Natural killer cell (primary cell): ENCODE measurements at regions not wholly inside any gene's neighbourhood (a gene's known extent, or its start where the extent isn't known, plus 50 kb on each side); places are given as distances from the start of the nearest gene placed in this dataset.

ENCODE experiments used
- ATAC-seq, 3 donors: fragments of 150-1000 bp in 2 of 3; fragments of 200-7000 bp in 1 of 3; cut with Tn5 transposase; 1 replicate in 1 of 3; 2 replicates in 2 of 3; pipeline ENCODE4 v1.10.0; 2021; ENCODE audit warnings: mild to moderate bottlenecking in 2 of 3, moderate library complexity in 2 of 3
- DNase-seq, 2 donors: peaks; one replicate each; pipeline versions ENCODE4 v3.0.0 to v3.0.0-alpha.2; 2013 to 2021; ENCODE audit warnings: mixed read lengths in 1 of 2
- H3K27ac ChIP-seq: one replicate; pipeline ENCODE4 v1.5.1; 2013; ENCODE audit warnings: mild to moderate bottlenecking, low read length
- H3K27me3 ChIP-seq: one replicate; pipeline ENCODE4 v1.6.1; 2013; ENCODE audit warnings: low read length; ENCODE audit not compliant: control insufficient read depth, insufficient read depth
- H3K36me3 ChIP-seq: one replicate; pipeline ENCODE4 v1.6.1; 2013; ENCODE audit warnings: low read length; ENCODE audit not compliant: control insufficient read depth, insufficient read depth
- H3K4me1 ChIP-seq: one replicate; pipeline ENCODE4 v1.6.1; 2013; ENCODE audit warnings: low read length; ENCODE audit not compliant: control insufficient read depth, insufficient read depth
- H3K4me3 ChIP-seq: one replicate; pipeline ENCODE4 v1.5.1; 2013; ENCODE audit warnings: low read length
- H3K9me3 ChIP-seq: one replicate; pipeline ENCODE4 v1.6.1; 2013; ENCODE audit warnings: low read length; ENCODE audit not compliant: control insufficient read depth, insufficient read depth
- H3K27ac Mint-ChIP-seq, 2 donors: one replicate each; pipeline ENCODE4 v1.8.0; 2022; ENCODE audit warnings: mild to moderate bottlenecking in 2 of 2, mixed read lengths in 2 of 2, moderate library complexity in 1 of 2
- H3K27me3 Mint-ChIP-seq, 2 donors: one replicate each; pipeline ENCODE4 v1.8.0; 2022; ENCODE audit warnings: low read depth in 2 of 2, mixed read lengths in 2 of 2
- H3K36me3 Mint-ChIP-seq: one replicate; pipeline ENCODE4 v1.8.0; 2022; ENCODE audit warnings: mixed read lengths
- H3K4me1 Mint-ChIP-seq, 2 donors: one replicate each; pipeline ENCODE4 v1.8.0; 2022; ENCODE audit warnings: mixed read lengths in 2 of 2
- H3K4me3 Mint-ChIP-seq: one replicate; pipeline ENCODE4 v1.8.0; 2022; ENCODE audit warnings: mild to moderate bottlenecking, moderate library complexity, mixed read lengths
- H3K9me3 Mint-ChIP-seq, 2 donors: one replicate each; pipeline ENCODE4 v1.8.0; 2022; ENCODE audit warnings: mixed read lengths in 2 of 2
- WGBS: methylation state at CpG from one replicate; pipeline ENCODE4 v1.1.7; 2013; ENCODE audit warnings: missing lambda C conversion rate; ENCODE audit not compliant: insufficient coverage; 5-methylcytosine and 5-hydroxymethylcytosine counted together
- intact Hi-C: fragments of 100-400 bp; cut with micrococcal nuclease; formaldehyde crosslinking; loops from one replicate; pipeline ENCODE4 v1.14.2; 2022
- TF ChIP-seq, protein P1 (sequence below): fragments of 200-600 bp; IDR thresholded peaks from one replicate; pipeline ENCODE4 v1.8.0; 2022; ENCODE audit warnings: antibody characterized with exemption

DNA sequence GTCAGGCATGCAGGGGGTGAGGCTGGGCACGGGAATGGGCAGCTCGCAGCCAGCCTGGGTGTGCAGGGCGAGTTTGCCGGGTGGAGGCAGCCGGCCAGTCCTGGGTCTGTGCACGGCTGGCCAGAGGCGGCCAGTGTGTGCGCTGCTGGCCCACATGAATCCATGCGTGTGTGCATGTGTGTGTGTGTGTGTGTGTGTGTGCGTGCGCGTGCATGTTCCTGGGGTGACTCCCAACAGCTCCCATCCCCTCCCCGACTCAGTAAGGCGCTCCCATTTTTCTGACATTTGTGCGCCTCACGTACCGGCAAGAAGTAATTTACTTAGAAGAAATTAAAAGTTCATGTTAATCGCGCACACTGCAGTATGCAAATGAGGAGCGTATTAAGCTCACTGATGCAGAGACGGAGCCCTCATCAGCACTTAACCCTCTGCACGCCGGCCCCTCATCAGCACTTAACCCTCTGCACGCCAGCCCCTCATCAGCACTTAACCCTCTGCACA is 55.4 kb upstream of the ACSF3 start:
- 66% methylated on average over 21 of the region's 24 CpGs for WGBS
- H3K27ac ChIP-seq, result no peak overlapping the region
- Mint-ChIP-seq H3K36me3 (no peaks in the 10 kb centered on the region), H3K9me3 (no peaks in the 10 kb centered on the region), H3K27ac (no peak overlapping the region), H3K4me1 (no peaks in the 10 kb centered on the region), H3K4me3 (no peak overlapping the region), H3K27me3 (peaks cover 0 to 10% of the 10 kb centered on the region in 2 donors)
- ATAC-seq (no peak), DNase-seq (no peak)
- intact Hi-C loops, result no loop called here
- TF ChIP-seq, protein P1, sequence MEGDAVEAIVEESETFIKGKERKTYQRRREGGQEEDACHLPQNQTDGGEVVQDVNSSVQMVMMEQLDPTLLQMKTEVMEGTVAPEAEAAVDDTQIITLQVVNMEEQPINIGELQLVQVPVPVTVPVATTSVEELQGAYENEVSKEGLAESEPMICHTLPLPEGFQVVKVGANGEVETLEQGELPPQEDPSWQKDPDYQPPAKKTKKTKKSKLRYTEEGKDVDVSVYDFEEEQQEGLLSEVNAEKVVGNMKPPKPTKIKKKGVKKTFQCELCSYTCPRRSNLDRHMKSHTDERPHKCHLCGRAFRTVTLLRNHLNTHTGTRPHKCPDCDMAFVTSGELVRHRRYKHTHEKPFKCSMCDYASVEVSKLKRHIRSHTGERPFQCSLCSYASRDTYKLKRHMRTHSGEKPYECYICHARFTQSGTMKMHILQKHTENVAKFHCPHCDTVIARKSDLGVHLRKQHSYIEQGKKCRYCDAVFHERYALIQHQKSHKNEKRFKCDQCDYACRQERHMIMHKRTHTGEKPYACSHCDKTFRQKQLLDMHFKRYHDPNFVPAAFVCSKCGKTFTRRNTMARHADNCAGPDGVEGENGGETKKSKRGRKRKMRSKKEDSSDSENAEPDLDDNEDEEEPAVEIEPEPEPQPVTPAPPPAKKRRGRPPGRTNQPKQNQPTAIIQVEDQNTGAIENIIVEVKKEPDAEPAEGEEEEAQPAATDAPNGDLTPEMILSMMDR, result no peak
- no peaks in the 10 kb centered on the region for H3K9me3 ChIP-seq
- H3K4me1 ChIP-seq, result peaks cover 2% of the 10 kb centered on the region
- no peaks in the 10 kb centered on the region for H3K27me3 ChIP-seq
- no peaks in the 10 kb centered on the region for H3K36me3 ChIP-seq
- H3K4me3 ChIP-seq, result no peak overlapping the region

GRCh38 chr16:89038811-89039735 is 54.6 kb upstream of the ACSF3 start:
- H3K27me3 Mint-ChIP-seq, result peaks cover 0 to 7% of the 10 kb centered on the region in 2 donors
- no peaks in the 10 kb centered on the region for H3K4me1 Mint-ChIP-seq
- 92% methylated on average over 29 of the region's 29 CpGs for WGBS
- H3K4me1 ChIP-seq, result no peaks in the 10 kb centered on the region
- no peak overlapping the region for H3K4me3 Mint-ChIP-seq
- H3K27ac ChIP-seq, result no peak overlapping the region
- H3K9me3 ChIP-seq, result no peaks in the 10 kb centered on the region
- no peak for DNase-seq
- no peaks in the 10 kb centered on the region for H3K36me3 ChIP-seq
- no peak for ATAC-seq
- TF ChIP-seq, protein P1, result no peak
- no peak overlapping the region for H3K4me3 ChIP-seq
- no peak overlapping the region for H3K27ac Mint-ChIP-seq
- intact Hi-C loops, result no loop called here
- H3K27me3 ChIP-seq, result no peaks in the 10 kb centered on the region
- no peaks in the 10 kb centered on the region for H3K9me3 Mint-ChIP-seq
- no peaks in the 10 kb centered on the region for H3K36me3 Mint-ChIP-seq

DNA sequence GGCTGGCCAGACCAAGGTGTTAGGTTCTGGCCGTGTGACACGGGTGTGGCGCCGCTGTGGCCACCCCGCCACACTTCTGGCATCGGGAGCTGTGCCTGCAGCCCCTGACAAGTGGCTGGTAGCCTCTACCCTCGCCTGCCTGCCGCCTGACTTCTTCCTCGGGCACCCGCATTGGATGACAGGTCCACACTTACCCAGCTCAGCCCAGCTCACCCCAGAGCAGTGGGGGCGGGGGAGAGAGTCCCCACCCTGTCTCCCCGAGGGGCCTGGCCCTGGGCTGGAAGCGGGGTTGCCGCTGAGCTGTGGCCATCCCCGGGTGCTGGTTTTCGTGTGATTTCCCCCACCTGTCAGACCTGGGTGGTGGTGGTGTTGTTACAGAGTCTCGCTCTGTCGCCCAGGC is 53.9 kb upstream of the ACSF3 start:
- Histone ChIP-seq H3K27ac (no peak overlapping the region), H3K4me1 (no peaks in the 10 kb centered on the region), H3K9me3 (no peaks in the 10 kb centered on the region), H3K4me3 (no peak overlapping the region), H3K36me3 (no peaks in the 10 kb centered on the region), H3K27me3 (no peaks in the 10 kb centered on the region)
- ATAC-seq, result no peak
- H3K36me3 Mint-ChIP-seq, result no peaks in the 10 kb centered on the region
- H3K4me3 Mint-ChIP-seq, result no peak overlapping the region
- WGBS, result 79% methylated on average over 17 of the region's 18 CpGs
- no peaks in the 10 kb centered on the region for H3K9me3 Mint-ChIP-seq
- H3K27me3 Mint-ChIP-seq, result peaks cover 0 to 4% of the 10 kb centered on the region in 2 donors
- intact Hi-C loops, result no loop called here
- no peak overlapping the region for H3K27ac Mint-ChIP-seq
- H3K4me1 Mint-ChIP-seq, result no peaks in the 10 kb centered on the region
- no peak for DNase-seq
- TF ChIP-seq, protein P1, result no peak
